HG02623 (cell line): ENCODE measurements at regions not wholly inside any gene's neighbourhood (a gene's known extent, or its start where the extent isn't known, plus 50 kb on each side); places are given as distances from the start of the nearest gene placed in this dataset.

Experiments used
- ATAC-seq: cut with Tn5 transposase; IDR thresholded peaks from one replicate; pipeline ENCODE4 v1.9.1; 2021; ENCODE audit warnings: moderate library complexity; ENCODE audit not compliant: unreplicated experiment

- ATAC-seq, result no peak
Observed at GRCh38 chr1:238596703-238597102, 706.0 kb upstream of the ZP4 start.

DNA sequence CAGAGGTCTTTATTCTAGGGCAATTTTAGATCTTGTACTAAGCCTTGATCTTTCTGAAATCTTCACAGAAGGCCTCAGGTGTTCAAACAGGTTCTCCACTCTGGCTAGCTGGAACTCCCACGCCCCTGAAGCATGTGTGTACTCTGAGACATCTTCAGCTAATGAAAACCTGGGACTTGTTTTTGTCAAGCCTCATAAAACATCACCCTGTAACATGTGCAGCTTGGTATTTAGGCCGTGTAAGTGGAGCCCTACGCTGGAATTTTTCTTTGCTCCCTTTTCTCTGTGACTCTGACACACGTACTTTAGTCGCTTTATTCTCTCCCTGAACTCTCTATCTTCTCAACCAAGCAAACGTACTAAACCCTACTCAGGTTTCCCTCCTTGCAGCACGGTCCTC is 701.9 kb upstream of the ZP4 start:
- no peak for ATAC-seq

DNA sequence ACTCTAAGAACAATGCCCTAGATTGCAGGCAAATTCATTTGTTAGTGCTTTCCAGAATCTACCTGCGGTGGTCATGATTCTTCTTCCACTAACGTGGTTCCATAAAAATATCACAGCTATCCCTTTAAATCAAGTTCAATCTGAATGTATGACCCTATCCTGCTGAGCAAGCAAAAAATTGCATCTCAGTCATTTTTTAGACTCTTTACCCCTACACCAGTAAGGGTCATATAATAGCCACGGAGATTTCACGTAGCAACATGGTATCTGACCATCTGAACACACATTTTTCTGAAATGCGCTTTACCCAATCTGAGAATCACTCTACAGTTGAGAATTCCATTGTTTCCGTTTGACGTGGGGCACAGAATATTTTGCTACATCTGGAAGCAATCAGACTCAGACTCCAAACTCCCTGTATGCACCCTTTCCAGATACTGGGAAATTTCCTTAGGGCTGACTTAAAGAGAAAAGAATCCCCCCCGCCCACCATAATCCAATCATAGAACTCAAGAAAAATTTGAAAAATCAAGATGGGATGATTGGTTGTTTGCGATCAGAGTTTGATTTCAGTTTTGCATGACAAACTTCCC is 699.2 kb upstream of the ZP4 start:
- no peak for ATAC-seq

DNA sequence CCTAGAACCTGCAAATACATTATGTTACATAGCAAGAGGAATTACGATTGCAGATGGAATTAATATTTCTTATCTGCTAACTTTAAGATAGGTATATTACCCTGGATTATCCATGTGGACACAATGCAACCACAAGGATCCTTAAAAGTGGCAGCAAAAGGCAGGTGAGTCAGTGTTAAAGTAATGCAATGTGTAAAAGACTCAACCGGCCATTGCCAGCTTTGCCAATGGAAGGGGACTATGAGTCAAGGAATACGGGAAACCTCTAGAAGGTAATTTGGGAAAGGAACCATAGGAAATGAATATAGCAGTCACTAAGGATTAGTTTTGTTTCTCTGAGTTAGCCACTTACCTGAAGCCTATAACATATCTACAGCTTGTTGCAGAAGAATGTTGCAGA is 692.1 kb upstream of the ZP4 start:
- no peak for ATAC-seq

DNA sequence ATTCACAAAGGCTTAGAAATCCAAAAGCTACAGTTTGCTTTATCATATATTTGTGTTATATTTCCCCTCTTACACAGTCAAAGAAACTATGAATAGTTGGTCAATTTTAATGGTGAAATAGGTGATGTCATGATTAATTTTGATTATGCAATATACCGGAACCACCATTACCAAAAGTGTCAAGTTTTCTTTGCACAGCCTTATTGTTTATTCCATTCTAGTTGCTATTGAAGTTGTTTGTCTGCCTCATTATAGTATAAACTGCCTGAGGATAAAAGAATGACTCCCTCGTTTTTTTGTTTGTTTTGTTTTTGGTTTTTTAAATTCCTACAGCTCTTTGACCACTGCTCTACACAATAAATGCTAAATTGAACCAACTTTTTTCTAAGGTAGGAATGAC is 690.6 kb upstream of the ZP4 start:
- ATAC-seq, result no peak

DNA sequence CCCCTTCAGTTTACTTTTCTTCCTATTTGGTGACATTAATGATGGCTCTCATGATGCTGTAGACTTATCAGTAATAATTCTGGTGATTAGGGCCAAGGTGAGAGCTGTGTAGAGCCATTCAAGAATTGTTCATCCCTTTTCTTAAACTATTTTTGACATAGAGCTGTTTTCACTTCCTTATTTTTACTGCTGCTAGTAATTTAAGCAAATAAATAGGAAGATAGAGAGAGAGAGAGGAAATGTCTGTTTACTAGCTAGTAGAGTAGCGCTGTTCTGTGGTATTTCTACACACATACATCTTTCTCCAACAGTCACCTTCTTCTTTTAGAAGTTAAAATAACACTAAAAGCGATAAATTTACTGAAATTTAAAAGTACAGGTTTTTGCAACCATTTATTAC is 678.0 kb upstream of the ZP4 start:
- ATAC-seq, result no peak

- ATAC-seq, result no peak
Observed at GRCh38 chr1:238562341-238562740, 671.6 kb upstream of the ZP4 start.

GRCh38 chr1:238558746-238559145 is 668.0 kb upstream of the ZP4 start:
- ATAC-seq, result no peak

- ATAC-seq, result no peak
Observed at GRCh38 chr1:238558156-238558555, 667.4 kb upstream of the ZP4 start.

- ATAC-seq, result no peak
Observed at GRCh38 chr1:238552271-238552670, 661.5 kb upstream of the ZP4 start.

GRCh38 chr1:238549137-238549536 is 658.4 kb upstream of the ZP4 start:
- no peak for ATAC-seq

DNA sequence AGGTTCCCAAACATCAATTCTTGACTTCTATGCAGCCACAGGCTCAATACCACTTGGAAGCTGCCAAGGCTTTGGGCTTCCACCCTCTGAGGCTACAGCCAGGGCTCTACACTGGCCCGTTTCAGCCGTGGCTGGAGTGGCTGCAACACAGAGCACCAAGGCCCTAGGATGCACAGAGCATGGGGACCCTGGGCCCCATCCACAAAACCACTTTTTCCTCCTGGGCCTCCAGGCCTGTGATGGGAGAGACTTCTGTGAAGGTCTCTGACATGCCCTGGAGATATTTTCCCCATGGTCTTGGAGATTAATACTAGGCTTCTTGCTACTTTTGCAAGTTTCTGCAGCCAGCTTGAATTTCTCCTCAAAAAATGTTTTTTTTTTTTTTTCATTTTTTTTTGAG is 655.4 kb upstream of the ZP4 start:
- ATAC-seq, result no peak

- ATAC-seq, result no peak
Observed at GRCh38 chr1:238537641-238538040, 646.9 kb upstream of the ZP4 start.

- ATAC-seq, result no peak
Observed at GRCh38 chr1:238530209-238530851, 639.6 kb upstream of the ZP4 start.

- no peak for ATAC-seq
Observed at GRCh38 chr1:238517711-238518110, 627.0 kb upstream of the ZP4 start.

GRCh38 chr1:238501290-238501689 is 610.6 kb upstream of the ZP4 start:
- no peak for ATAC-seq

DNA sequence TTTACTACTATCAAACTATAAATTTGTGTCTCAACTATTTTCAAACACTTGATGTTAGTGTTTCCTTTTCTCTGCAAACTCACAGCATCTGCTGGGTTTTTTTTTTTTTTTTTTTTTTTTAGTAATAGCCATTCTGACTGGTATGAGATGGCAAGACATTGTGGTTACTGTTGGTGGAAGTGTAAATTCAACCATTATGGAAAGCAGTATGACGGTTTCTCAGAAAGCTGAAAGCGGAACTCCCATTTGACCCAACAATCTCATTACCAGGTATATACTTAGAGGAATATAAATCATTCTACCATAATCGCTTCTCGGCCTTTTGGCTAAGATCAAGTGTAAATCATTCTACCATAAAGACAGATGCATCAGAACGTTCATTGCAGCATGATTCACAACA is 608.3 kb upstream of the ZP4 start:
- ATAC-seq, result no peak

DNA sequence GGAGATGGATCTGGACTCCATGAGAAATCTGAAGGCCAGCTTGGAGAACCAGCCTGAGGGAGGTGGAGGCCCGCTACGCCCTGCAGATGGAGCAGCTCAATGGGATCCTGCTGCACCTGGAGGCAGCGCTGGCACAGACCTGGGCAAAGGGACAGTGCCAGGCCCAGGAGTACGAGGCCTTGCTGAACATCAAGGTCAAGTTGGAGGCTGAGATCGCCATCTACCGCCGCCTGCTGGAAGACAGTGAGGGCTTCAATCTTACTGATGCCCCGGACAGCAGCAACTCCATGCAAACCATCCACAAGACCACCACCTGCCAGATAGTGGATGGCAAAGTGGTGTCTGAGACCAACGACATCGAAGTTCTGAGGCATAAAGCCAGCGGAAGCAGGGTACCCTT is 601.5 kb upstream of the ZP4 start:
- no peak for ATAC-seq

- ATAC-seq, result no peak
Observed at GRCh38 chr1:238491265-238491664, 600.5 kb upstream of the ZP4 start.

- ATAC-seq, result no peak
Observed at GRCh38 chr1:238489006-238489405, 598.3 kb upstream of the ZP4 start.

- no peak for ATAC-seq
Observed at GRCh38 chr1:238488401-238488800, 597.7 kb upstream of the ZP4 start.

DNA sequence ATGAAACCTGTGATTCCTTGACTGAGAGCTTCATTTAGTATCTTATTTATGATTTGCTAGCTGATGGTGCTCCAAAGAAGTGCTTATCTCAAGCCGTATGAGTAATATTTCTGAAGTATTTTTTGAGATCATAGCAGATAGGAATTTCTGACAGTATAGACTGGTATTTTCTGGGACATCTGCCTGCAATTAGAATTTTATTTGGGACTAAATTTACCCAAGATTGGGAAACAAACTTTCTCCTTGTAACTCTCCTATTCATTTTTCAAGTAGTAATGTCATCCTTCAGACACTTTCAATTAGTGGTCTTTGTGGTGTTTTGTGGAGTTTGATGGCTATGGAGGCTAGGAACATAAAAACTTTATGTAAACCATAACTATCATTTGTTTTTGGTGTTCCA is 597.2 kb upstream of the ZP4 start:
- no peak for ATAC-seq

DNA sequence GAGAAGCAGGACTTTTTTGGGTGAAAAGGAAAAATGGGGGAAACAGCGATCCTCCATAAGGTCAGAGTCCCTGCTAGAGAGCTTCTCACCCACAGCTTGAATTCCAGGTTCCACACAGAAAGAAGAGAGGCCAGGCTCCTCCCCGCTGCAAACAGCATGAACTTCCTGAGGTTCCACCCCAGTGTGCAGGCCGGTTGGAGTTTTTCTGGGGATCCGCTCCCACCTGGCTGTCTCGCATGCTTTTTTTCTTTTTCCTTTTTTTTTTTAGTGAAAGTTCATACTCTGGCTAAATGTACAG is 595.1 kb upstream of the ZP4 start:
- no peak for ATAC-seq
